KMS-11 (cell line): ENCODE measurements at regions not wholly inside any gene's neighbourhood (a gene's known extent, or its start where the extent isn't known, plus 50 kb on each side); places are given as distances from the start of the nearest gene placed in this dataset.

Experiments
- H2AFZ ChIP-seq: fragments of 200-600 bp; sonication (generic); 2 replicates; pipeline ENCODE4 v1.6.1; 2016; ENCODE audit warnings: antibody characterized with exemption, mixed run types, low read depth
- H3K27ac ChIP-seq: fragments of 200-600 bp; sonication (generic); 2 replicates; pipeline ENCODE4 v1.6.1; 2016; ENCODE audit warnings: mild to moderate bottlenecking, mixed run types
- H3K27me3 ChIP-seq: fragments of 200-600 bp; sonication (generic); 2 replicates; pipeline ENCODE4 v1.6.1; 2017; ENCODE audit warnings: mild to moderate bottlenecking, low read depth, mixed run types, moderate library complexity; ENCODE audit not compliant: insufficient read depth
- H3K36me3 ChIP-seq: fragments of 200-600 bp; sonication (generic); 2 replicates; pipeline ENCODE4 v1.6.1; 2017; ENCODE audit warnings: mild to moderate bottlenecking, mixed run types; ENCODE audit not compliant: insufficient read depth
- H3K4me1 ChIP-seq: fragments of 200-600 bp; sonication (generic); 2 replicates; pipeline ENCODE4 v1.6.1; 2016; ENCODE audit warnings: mild to moderate bottlenecking, low read depth, mixed run types; ENCODE audit not compliant: poor library complexity, severe bottlenecking
- H3K4me2 ChIP-seq: fragments of 200-600 bp; sonication (generic); 2 replicates; pipeline ENCODE4 v1.7.0; 2016; ENCODE audit warnings: mild to moderate bottlenecking, mixed run types
- H3K4me3 ChIP-seq: fragments of 200-600 bp; sonication (generic); IDR thresholded peaks from 2 replicates; pipeline ENCODE4 v1.6.1; 2017; ENCODE audit warnings: low read depth, low read length, mixed read lengths; ENCODE audit not compliant: insufficient read depth
- H3K79me2 ChIP-seq: fragments of 200-600 bp; sonication (generic); 2 replicates; pipeline ENCODE4 v1.6.1; 2016; ENCODE audit warnings: low read depth, mixed run types; ENCODE audit not compliant: insufficient read depth
- H3K9ac ChIP-seq: fragments of 200-600 bp; sonication (generic); 2 replicates; pipeline ENCODE4 v1.6.1; 2016; ENCODE audit warnings: mild to moderate bottlenecking, mixed run types
- H4K20me1 ChIP-seq: fragments of 200-600 bp; sonication (generic); 2 replicates; pipeline ENCODE4 v1.6.1; 2016; ENCODE audit warnings: mild to moderate bottlenecking, mixed run types; ENCODE audit not compliant: insufficient read depth
- CTCF ChIP-seq: fragments of 200-600 bp; sonication (generic); conservative IDR thresholded peaks from 2 replicates; pipeline ENCODE4 v1.6.1; 2017; ENCODE audit warnings: low read depth, mild to moderate bottlenecking, antibody characterized with exemption, low read length, moderate library complexity, mixed read lengths

GRCh38 chr7:116148626-116149025, 61.7 kb upstream of the TES start:
- H3K79me2 ChIP-seq, result no peaks in the 10 kb centered on the region
- peaks cover 25% of the 10 kb centered on the region for H3K4me1 ChIP-seq
- H3K27ac ChIP-seq, result no peak overlapping the region
- H3K4me2 ChIP-seq, result no peak overlapping the region
- H3K9ac ChIP-seq, result no peak overlapping the region
- no peaks in the 10 kb centered on the region for H4K20me1 ChIP-seq
- H2AFZ ChIP-seq, result no peak overlapping the region
- no peak overlapping the region for H3K4me3 ChIP-seq
- no peaks in the 10 kb centered on the region for H3K36me3 ChIP-seq
- no peaks in the 10 kb centered on the region for H3K27me3 ChIP-seq
- TF ChIP-seq CTCF, result no peak

- Histone ChIP-seq H3K9ac (no peak overlapping the region), H3K4me1 (peaks cover 13% of the 10 kb centered on the region), H3K79me2 (no peaks in the 10 kb centered on the region), H3K27ac (no peak overlapping the region), H4K20me1 (no peaks in the 10 kb centered on the region), H2AFZ (no peak overlapping the region), H3K27me3 (no peaks in the 10 kb centered on the region), H3K4me3 (no peak overlapping the region), H3K36me3 (no peaks in the 10 kb centered on the region), H3K4me2 (no peak overlapping the region)
- no peak for TF ChIP-seq CTCF
These were observed 59.8 kb upstream of the TES start for GRCh38 chr7:116150588-116150987.

- no peaks in the 10 kb centered on the region for H3K79me2 ChIP-seq
- TF ChIP-seq CTCF, result no peak
- H2AFZ ChIP-seq, result no peak overlapping the region
- no peaks in the 10 kb centered on the region for H3K4me1 ChIP-seq
- no peak overlapping the region for H3K9ac ChIP-seq
- no peak overlapping the region for H3K27ac ChIP-seq
- no peaks in the 10 kb centered on the region for H3K36me3 ChIP-seq
- no peaks in the 10 kb centered on the region for H4K20me1 ChIP-seq
- no peak overlapping the region for H3K4me3 ChIP-seq
- H3K4me2 ChIP-seq, result no peak overlapping the region
- H3K27me3 ChIP-seq, result no peaks in the 10 kb centered on the region
These were observed 58.1 kb upstream of the TES start for GRCh38 chr7:116152276-116152675.

GRCh38 chr7:116153050-116153449, 57.3 kb upstream of the TES start:
- Histone ChIP-seq H3K4me2 (no peak overlapping the region), H3K36me3 (no peaks in the 10 kb centered on the region), H3K4me3 (no peak overlapping the region), H3K79me2 (no peaks in the 10 kb centered on the region), H2AFZ (no peak overlapping the region), H3K9ac (no peak overlapping the region), H3K27me3 (no peaks in the 10 kb centered on the region), H3K27ac (no peak overlapping the region), H4K20me1 (no peaks in the 10 kb centered on the region), H3K4me1 (no peaks in the 10 kb centered on the region)
- TF ChIP-seq CTCF, result no peak
